ENCODE measurements at regions not wholly inside any gene's neighbourhood (a gene's known extent, or its start where the extent isn't known, plus 50 kb on each side); places are given as distances from the start of the nearest gene placed in this dataset.
A peak's percentile ranks its signal among the peaks of the same experiment; 100 is the strongest.

GRCh38 chr7:51430480-51431086, 114.0 kb upstream of the COBL start:
- H3K36me3 ChIP-seq (ENCODE audit: control insufficient read depth, insufficient read depth, low read length): no peaks in the 10 kb centered on the region
- ChIA-PET CTCF (interaction anchor here (0.5 to 0.9 kb wide), 3 partner anchors 31 to 1295 kb away, joined by 3 to 5 read pairs (median 3); no protein-coding TSS in a partner anchor), POLR2A (ENCODE audit: unreplicated experiment) (no interaction called here)
- H2AFZ ChIP-seq (replicated peaks; ENCODE audit: low read length, poor library complexity): no peak overlapping the region
- no peak overlapping the region for H3K18ac ChIP-seq (ENCODE audit: low read depth, low read length)
- no peak overlapping the region for H3K4me3 ChIP-seq (ENCODE audit: insufficient read depth, low read depth, low read length)
- no TSS peak for BruUV-seq (replicated peaks)
- no peak overlapping the region for H3K9ac ChIP-seq (ENCODE audit: low read depth, low read length)
- in situ Hi-C loops (cut with MboI; ENCODE audit: low sequenced_read_pairs): no loop called here
- H3K4ac ChIP-seq (ENCODE audit: low read depth, low read length): no peak overlapping the region
- H2BK5ac ChIP-seq (ENCODE audit: low read depth, low read length, poor library complexity, severe bottlenecking): no peak overlapping the region
- no peaks in the 10 kb centered on the region for H4K20me1 ChIP-seq (ENCODE audit: insufficient read depth, low read length)
- no peak overlapping the region for H4K8ac ChIP-seq (ENCODE audit: low read depth in 2 of 2, low read length in 2 of 2)
- H3K56ac ChIP-seq (ENCODE audit: extremely low read depth, insufficient read depth, low read length): no peak overlapping the region
- no peaks in the 10 kb centered on the region for H3K4me1 ChIP-seq (ENCODE audit: control insufficient read depth, insufficient read depth, low read length)
- no peak overlapping the region for H3K14ac ChIP-seq (replicated peaks; ENCODE audit: low read depth, low read length)
- H4K5ac ChIP-seq (ENCODE audit: low read depth, low read length): no peak overlapping the region
- DNase-seq: peak; percentile 12
- dilution Hi-C loops (cut with HindIII; ENCODE audit: low sequenced_read_pairs, unreplicated experiment): no loop called here
- H3K79me1 ChIP-seq (ENCODE audit: low read depth in 1 of 2, low read length in 2 of 2): no peaks in the 10 kb centered on the region
- no peak overlapping the region for H3K23ac ChIP-seq (ENCODE audit: low read depth, low read length)
- peaks cover 4% of the 10 kb centered on the region; the same call in 1 of the 2 replicates for H3K9me3 ChIP-seq (ENCODE audit: control insufficient read depth, insufficient read depth, low read length)
- ATAC-seq (ENCODE audit: low read depth): peak; percentile 32; the same call in 1 of the 2 replicates
- no CpG with 5 or more reads among the region's 13 CpGs for WGBS, 2 experiments (ENCODE audit: extremely low coverage in 2 of 2, insufficient read length in 1 of 2)
- TF ChIP-seq SMC3 (IDR thresholded peaks at IDR 0.05; ENCODE audit: low read depth, low read length): peak; percentile 16; the same call in 1 of the 2 replicates
- TF ChIP-seq MAZ (IDR thresholded peaks at IDR 0.05; ENCODE audit: borderline replicate concordance, low read depth, low read length): no peak
- TF ChIP-seq CTCF (conservative IDR thresholded peaks at IDR 0.05; ENCODE audit: low read depth, low read length): peak; percentile 57
- peak; percentile 65 for TF ChIP-seq RAD21 (IDR thresholded peaks at IDR 0.05; ENCODE audit: low read length)
- H3K4me2 ChIP-seq (ENCODE audit: low read depth, low read length): no peak overlapping the region
- H3K9me1 ChIP-seq (ENCODE audit: insufficient read depth, low read length): no peaks in the 10 kb centered on the region
- no peak overlapping the region for H2BK120ac ChIP-seq (ENCODE audit: low read depth, low read length)
- no peak overlapping the region for H2BK20ac ChIP-seq (ENCODE audit: low read depth, low read length)
- no peak overlapping the region for H3K27ac ChIP-seq (ENCODE audit: insufficient read depth, low read length)
- H2BK15ac ChIP-seq (ENCODE audit: low read depth, low read length): no peak overlapping the region
- no peak overlapping the region for H2AK5ac ChIP-seq (ENCODE audit: low read depth, low read length)
- H3K27me3 ChIP-seq (ENCODE audit: control insufficient read depth, insufficient read depth, low read length): no peaks in the 10 kb centered on the region
- no peak overlapping the region for H4K91ac ChIP-seq (ENCODE audit: insufficient read depth, low read depth, low read length)
- intact Hi-C loops (cut with micrococcal nuclease): no loop called here
- no peak overlapping the region for H2AK9ac ChIP-seq (replicated peaks; ENCODE audit: low read depth, low read length, poor library complexity)
